WI38 (cell line): ENCODE measurements at regions not wholly inside any gene's neighbourhood (a gene's known extent, or its start where the extent isn't known, plus 50 kb on each side); places are given as distances from the start of the nearest gene placed in this dataset.

Experiments used
- H3K4me3 ChIP-seq: 2 replicates; pipeline ENCODE4 v1.5.1; 2011; ENCODE audit warnings: low read depth, mild to moderate bottlenecking, control low read depth, low read length
- TF ChIP-seq, protein P1 (sequence below): IDR thresholded peaks from 2 replicates; pipeline ENCODE4 v1.5.1; 2012; ENCODE audit warnings: low read depth, mild to moderate bottlenecking, control low read depth, low read length

DNA sequence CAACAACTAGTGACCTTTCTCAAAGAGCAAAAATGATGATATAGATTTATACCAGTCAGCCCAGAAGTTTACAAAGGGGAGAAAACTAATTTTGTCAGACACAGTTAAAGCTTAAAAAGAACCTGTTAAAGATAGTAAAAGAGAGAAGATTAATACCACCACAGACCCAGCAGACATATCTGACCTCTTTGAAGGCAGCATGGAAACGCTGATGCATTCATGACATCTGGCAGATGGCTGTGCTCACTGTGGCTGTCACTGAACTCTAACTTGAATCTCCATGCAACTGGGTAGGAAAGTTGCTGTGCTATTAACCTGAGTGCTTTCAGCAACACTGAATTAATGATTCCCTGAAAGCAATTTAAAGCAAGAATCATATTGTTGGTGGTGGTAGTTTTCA lies 159.8 kb upstream of the PRDM1 start:
- TF ChIP-seq, protein P1, sequence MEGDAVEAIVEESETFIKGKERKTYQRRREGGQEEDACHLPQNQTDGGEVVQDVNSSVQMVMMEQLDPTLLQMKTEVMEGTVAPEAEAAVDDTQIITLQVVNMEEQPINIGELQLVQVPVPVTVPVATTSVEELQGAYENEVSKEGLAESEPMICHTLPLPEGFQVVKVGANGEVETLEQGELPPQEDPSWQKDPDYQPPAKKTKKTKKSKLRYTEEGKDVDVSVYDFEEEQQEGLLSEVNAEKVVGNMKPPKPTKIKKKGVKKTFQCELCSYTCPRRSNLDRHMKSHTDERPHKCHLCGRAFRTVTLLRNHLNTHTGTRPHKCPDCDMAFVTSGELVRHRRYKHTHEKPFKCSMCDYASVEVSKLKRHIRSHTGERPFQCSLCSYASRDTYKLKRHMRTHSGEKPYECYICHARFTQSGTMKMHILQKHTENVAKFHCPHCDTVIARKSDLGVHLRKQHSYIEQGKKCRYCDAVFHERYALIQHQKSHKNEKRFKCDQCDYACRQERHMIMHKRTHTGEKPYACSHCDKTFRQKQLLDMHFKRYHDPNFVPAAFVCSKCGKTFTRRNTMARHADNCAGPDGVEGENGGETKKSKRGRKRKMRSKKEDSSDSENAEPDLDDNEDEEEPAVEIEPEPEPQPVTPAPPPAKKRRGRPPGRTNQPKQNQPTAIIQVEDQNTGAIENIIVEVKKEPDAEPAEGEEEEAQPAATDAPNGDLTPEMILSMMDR = no peak
- H3K4me3 ChIP-seq = no peak overlapping the region

DNA sequence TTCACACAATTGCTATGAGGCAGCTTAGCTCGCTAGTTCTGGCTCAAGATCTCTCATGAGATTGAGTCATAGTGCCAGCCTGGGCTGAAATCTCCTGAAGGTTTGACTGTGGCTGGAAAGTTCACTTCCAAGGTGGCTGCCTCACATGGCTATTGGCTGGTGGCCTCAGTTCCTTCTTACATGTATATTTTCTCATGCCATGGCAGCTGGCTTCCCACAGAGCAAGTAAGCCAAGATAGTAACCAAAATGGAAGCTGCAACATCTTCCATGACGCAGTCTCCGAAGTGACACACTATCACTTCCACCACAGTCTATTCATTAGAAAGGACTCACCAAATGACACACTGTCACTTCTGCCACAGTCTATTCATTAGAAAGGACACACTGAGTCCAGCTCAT lies 160.4 kb upstream of the PRDM1 start:
- no peak overlapping the region for H3K4me3 ChIP-seq
- TF ChIP-seq, protein P1 = no peak

DNA sequence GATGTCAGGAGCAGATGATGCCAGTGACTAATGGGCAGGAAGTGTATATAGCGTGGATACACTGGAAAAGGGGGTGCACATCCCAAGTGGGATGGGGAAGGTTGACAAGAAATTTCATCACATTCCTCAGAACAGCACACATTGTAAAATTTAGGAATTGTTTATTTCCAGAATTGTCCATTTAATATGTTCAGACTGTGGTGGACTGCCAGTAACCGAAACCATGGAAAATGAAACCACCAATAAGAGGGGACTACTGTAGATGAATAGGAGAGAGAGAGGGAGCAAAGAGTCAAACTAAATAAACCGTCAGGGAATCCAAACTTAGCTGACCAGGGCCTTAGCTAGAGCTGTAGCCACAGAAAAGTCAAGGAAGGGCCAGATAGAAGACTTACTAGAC lies 164.4 kb upstream of the PRDM1 start:
- TF ChIP-seq, protein P1 = no peak
- H3K4me3 ChIP-seq = no peak overlapping the region

DNA sequence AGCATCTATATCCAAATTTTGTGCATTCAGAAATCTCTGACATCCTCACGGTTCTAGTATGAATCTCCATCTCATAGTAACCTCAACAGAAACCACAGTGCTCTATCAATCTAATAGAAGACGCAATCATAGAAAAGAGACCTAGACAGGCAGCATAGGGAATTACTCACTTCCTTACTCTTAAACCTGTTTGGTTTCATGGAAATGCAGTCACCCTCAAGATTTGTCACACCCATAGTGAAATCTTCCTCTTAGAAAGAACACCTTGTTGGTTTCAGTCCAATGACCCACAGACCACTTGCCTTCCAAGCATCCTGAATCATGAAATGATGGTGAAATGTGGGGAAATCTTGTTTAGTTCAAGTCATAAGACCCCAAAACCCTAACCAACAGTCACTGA lies 166.1 kb upstream of the PRDM1 start:
- TF ChIP-seq, protein P1 = no peak

DNA sequence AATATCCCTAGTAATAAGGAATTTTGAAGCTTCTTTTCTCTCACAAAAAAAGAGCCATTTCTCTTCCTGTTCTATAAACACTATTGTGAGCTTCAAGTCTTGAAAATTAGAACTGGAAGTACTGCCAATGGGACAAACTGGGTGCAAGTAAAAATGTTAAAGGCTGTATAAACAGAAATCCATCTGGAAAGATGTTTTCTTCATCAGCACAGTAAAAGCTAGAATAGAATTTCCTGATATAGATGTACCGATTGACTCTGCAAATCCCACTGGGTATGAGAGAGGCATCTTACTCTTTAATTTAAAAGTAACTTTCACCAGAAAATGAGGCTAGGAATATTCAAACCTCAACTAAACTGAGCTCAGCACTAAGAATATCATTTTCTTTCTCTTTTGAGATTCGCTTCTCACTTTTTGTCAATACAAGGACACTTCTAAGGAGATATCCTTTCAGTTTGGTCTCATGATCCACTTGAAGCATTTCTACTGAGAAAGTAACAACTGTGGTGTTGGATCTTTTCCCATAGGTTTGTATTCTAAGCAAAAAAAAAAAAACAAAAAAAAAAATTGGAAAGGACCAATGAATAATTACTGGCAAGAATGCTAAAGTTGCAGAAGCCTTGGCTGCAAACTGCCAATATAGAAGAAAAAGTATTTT lies 169.0 kb upstream of the PRDM1 start:
- TF ChIP-seq, protein P1 = no peak
- H3K4me3 ChIP-seq = no peak overlapping the region

More for the DNA sequence above, 166.1 kb upstream of the PRDM1 start:
- no peak overlapping the region for H3K4me3 ChIP-seq

DNA sequence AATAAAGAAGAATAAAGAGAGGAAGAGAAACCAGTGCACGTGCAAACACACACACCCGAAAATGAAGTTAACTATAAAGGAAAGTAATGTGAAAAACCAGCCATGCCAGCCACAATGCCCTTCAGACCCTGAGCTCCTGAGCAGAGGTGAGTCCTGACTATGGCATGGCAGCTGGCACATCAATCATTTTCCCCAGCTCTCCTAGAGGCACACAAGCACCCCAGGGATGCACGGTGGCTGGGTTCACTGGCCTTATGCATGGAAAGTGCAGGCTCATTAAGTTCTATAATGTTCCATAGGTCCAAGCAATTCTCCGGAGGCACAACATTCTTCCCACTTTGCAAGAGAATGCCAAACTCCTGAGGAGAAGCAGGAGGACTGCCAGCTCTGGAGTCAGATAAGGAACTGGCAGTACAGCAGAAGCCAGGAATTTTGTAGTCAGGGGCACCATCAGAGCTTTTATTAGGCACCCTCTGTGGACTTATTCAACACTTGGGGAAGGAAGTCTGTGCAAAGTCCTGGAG lies 175.0 kb upstream of the PRDM1 start:
- TF ChIP-seq, protein P1 = no peak
- H3K4me3 ChIP-seq = no peak overlapping the region

DNA sequence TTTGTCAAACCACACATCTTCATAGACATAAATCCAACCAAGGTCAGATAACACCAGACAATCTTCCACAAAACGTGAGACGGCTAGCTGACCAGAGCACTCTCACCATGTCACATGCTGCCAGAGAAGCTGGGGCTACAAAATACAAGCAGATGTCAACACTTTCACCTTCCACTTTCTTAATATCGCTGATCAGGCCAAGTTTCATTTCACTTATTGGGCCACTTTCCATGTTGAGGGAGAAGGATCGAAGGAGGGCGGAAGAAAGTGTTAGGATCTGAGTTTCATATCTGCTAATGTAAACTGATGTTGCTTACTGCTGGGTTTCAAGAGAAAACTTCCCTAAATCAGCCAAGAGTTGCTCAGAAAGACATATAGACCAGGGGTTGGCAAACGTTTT lies 177.0 kb upstream of the PRDM1 start:
- TF ChIP-seq, protein P1 = no peak
- no peak overlapping the region for H3K4me3 ChIP-seq
